DMS153 treated with DMSO at 0.1 percent for 48 hours (cell line): ENCODE measurements at regions not wholly inside any gene's neighbourhood (a gene's known extent, or its start where the extent isn't known, plus 50 kb on each side); places are given as distances from the start of the nearest gene placed in this dataset.
"Not testable (repeated sequence)": the region's sequence is repeated elsewhere in the genome, so short reads cannot be mapped to it uniquely, and the experiment has no call there.

Source experiments
- DNase-seq: peaks from one replicate; lab custom pipeline; 2025; ENCODE audit not compliant: unreplicated experiment; lab: John Stamatoyannopoulos, UW

DNA sequence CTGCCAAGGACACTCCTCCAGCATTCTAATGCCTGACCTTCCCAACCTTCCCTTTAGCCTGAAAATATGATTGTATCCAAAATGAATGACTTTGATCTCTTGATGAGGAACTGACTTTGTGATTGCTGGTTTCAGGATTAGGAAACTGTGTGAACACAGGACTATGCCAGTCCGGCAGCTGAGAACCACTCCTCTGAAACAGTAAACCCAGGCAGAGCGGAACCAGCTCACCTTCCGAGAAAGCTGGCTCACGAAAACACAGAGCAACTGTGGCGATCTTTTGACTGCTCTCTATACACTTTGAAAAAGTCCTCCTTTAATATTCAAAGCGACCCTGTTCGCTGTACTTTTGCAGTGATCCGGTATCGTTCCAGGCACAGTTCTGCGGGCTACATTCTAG is 258.8 kb upstream of the IRS2 start:
- no peak for DNase-seq

DNA sequence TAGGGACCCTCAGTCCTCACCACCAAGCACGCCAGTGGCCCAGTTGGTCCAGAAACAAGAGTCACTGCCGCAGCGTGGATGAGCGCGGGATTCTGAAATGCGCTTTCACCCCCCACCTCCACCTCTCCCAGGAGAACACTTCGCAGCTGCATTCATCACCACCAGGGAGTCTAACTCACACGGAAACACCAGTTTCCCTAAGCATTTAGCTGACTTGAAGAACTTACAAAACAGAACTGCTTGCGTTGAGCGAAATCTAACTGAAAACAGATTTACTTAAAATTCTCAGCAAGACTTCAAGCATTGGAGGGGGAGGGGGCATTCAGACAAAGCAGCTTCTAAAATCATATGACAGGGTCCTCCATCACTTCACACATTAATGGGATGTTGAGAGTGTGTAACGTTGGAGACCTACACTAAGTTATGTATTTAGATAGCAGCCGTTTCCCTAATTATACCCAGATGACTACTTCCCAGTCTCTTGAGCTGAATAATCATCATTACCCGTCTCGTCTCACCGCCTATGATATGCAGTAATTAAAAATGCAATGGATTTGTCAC is 258.2 kb upstream of the IRS2 start:
- no peak for DNase-seq

- DNase-seq: no peak
Measured at GRCh38 chr13:110042253-110042950, 256.0 kb upstream of the IRS2 start.

DNA sequence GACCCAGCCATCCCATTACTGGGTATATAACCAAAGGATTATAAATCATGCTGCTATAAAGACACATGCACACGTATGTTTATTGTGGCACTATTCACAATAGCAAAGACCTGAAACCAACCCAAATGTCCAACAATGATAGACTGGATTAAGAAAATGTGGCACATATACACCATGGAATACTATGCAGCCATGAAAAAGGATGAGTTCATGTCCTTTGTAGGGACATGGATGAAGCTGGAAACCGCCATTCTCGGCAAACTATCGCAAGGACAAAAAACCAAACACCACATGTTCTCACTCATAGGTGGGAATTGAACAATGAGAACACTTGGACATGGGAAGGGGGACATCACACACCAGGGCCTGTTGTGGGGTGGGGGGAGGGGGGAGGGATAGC is 255.3 kb upstream of the IRS2 start:
- DNase-seq: not testable (repeated sequence)

GRCh38 chr13:110037925-110038573 is 251.7 kb upstream of the IRS2 start:
- DNase-seq: no peak

- DNase-seq: no peak
Measured at GRCh38 chr13:110036060-110036459, 249.7 kb upstream of the IRS2 start.

DNA sequence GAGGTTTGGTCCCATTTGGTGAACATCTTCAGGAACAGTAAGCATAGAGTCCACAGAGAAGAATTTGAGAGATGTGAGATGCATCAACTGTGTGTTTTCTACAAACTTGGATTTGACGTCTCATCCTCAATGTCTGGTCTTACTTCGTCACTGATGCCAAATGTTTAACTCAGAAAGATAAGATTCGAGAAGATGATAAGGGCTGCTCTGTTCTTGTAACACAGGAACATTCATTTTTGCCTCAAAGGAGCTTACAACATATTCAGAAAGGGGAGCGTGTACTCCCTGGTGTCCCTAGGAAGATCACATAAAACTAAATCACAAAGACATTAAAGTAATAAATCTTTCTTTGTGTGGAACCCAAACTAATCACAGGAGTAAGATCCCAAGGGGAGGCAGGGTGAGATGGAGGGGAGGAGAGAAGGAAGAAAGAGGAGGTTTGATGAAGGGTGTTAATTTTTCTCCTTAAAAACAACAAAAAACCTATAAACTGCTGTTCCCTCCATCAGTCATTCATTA is 247.7 kb upstream of the IRS2 start:
- DNase-seq: no peak

GRCh38 chr13:110032969-110033368 is 246.6 kb upstream of the IRS2 start:
- no peak for DNase-seq

DNA sequence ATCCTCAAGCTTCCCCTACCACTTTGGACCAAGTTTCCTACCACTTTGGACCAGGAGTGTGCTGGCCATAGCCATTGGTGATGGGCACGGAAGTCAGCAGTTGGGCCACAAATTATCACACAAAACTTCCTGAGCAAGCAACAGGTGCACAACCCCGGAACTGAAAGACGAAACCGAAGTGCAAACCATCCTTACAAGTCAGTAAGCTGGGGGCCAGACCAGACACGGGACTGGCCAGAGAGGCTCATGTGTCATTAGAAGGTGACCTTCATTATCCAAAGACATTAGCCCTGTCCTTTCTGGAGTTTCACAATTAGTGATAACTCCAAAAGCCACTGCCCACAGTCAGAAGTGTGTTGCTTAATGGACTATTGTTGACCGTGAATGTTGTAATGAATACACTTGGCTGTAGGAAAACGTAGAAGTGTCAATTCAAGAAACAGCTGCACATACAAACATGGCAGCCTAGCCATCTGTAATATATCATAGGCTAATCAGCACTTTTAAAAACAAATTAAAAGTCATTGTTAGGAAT is 244.1 kb upstream of the IRS2 start:
- DNase-seq: no peak

GRCh38 chr13:110028838-110029621 is 242.6 kb upstream of the IRS2 start:
- no peak for DNase-seq

GRCh38 chr13:110028311-110028710 is 241.9 kb upstream of the IRS2 start:
- no peak for DNase-seq

GRCh38 chr13:110027470-110028240 is 241.3 kb upstream of the IRS2 start:
- DNase-seq: no peak

DNA sequence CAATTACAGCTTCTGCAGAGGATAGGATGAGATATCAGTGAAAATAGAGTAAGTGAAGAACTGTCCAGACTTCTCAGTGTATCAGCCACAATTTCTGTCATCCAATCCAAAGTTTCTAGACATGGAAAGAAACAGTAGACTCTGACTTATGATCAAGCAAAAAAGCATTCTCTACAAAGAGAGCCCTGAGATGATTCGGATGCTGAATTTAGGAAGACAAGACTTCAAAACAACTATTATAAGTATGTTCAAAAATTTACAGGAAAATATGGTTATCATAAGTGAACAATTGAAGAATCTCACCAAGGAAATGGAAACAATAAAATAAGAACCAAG is 238.2 kb upstream of the IRS2 start:
- no peak for DNase-seq

DNA sequence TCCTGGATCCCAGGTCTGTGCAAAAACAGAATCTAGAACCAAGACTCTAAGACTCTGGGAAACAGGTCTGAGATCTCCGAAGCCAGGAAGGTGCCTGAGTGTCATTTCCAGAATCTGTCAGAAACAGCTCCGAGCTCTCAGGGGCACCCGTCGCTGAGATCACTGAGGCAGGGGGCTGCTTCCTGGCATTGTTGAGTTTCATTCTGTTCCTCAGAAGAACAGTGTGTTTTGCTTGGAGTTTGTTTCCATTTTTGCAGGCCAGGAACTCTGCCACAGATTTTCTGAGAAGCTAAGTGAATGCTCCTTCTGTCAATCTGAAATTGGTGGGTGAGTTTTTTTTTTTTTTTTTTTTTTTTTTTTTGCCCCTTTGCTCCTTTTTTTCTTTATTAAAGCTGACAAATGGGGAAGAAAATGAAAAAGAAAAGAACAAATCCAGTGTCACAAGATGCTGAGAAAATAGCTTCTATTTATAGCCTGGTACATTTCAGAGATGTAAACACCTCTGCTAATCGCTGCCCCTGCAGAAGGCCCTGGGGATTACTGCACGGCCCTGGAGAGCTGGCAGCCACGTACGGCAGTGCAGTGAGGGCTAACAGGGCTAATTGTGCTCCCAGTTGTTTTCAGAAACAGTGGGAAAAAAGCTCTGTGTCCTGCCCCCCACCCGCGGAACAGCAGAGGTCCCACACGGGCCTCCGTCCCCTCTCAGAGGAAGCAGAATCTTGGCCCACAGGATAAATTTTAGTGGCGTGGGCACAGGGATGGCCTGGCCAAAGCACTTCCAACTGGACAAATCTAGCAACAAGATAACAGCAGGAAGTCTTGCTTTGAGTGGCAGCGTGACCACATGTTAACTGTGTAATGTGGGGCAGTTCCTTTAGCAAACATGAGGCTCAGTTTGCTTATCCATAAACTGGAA is 237.6 kb upstream of the IRS2 start:
- peak; percentile 57 for DNase-seq

GRCh38 chr13:110018009-110018408 is 231.6 kb upstream of the IRS2 start:
- DNase-seq: no peak

GRCh38 chr13:110017379-110017778 is 231.0 kb upstream of the IRS2 start:
- no peak for DNase-seq

- DNase-seq: peak; percentile 71
Measured at GRCh38 chr13:110015253-110015652, 228.9 kb upstream of the IRS2 start.

GRCh38 chr13:110014719-110015118 is 228.3 kb upstream of the IRS2 start:
- peak; percentile 78 for DNase-seq

DNA sequence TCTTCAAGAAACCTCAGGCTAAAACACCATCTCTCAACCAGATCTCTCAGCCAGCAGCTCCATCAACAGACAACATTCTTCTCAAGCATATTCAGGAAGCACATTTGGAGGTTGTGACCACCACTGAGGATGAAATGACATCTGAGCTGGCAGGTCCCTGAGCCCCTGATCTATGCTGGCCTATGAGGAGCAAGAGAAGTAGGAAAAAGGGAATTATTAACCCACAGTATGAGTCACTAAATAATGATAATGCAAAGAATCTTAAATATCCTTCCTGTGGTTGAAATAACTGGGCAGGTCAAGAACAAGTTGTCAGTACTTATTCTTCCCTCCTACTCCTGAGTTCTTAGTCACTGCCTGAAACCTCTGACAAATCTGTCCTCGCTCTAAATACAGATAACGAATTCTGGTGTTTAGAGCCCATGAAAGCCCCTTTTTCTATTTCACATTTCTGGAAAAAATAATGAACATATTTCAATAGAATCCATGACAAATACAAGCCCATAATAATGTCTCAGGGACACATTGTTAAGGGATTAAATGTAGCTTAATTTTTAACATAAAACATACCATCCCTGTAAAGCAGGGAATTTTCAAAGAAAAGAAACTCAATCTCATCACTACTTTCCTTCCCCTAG is 225.8 kb upstream of the IRS2 start:
- DNase-seq: no peak
